Activated CD4-positive, alpha-beta T cell treated with anti-CD3 and anti-CD28 coated beads, Interleukin-10, Interleukin-2, amounts not matched to agents 100 ng/mL and 50 ng/mL, durations not matched to agents 16 hours and 8 hours (primary cell): ENCODE measurements at regions not wholly inside any gene's neighbourhood (a gene's known extent, or its start where the extent isn't known, plus 50 kb on each side); places are given as distances from the start of the nearest gene placed in this dataset.

Experiments used
- DNase-seq: peaks from one replicate; pipeline ENCODE4 v3.0.0-alpha.2; 2020

- DNase-seq, result no peak
These were observed 324.0 kb downstream of the RPS6KC1 start for GRCh38 chr1:213375002-213375401.

GRCh38 chr1:213376862-213377372 is 325.9 kb downstream of the RPS6KC1 start:
- DNase-seq, result no peak

DNA sequence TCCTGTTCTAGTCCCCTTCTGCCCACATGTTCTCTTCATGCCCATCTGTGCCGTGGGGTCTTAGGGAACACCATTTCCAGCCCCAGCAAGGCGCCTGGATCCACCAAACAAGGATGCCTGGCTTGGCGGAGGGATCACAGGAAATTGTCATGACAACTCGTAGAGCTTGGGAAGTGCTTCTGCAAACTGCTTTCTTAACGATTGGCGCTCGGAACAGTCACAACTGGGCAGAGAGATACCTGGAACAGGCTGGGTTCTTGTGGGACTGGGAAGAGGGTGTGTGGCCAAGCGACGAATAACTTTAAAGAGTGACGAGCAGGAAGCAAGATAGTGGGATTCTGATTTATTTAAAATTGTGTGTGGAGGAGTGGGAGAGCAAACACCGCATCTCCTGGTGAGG is 329.8 kb downstream of the RPS6KC1 start:
- DNase-seq, result no peak

DNA sequence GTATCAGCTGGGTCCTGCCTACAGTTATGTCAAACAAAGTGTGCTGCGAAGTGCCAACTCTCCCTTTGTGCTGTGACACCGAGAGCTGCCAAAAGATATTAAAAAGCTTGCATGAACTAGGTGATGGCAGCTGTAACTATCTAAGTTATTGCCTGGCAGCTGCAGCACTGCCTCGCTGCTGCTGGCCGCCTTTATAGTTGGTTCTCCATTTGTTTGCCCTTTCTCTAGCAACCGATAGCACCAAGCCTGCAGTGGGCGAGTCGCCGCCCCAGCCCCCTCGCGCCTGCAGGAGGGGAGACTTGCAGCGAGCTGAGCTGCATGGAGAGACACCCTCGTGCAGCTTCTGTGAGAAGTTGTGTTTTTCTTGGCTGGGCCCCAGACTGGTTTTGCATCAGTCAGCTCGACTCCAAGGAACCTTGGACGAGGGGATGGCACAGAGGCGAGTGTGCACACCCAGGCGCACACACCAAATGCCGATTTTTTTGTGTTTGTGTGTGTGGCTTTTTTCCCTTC is 330.6 kb downstream of the RPS6KC1 start:
- no peak for DNase-seq

DNA sequence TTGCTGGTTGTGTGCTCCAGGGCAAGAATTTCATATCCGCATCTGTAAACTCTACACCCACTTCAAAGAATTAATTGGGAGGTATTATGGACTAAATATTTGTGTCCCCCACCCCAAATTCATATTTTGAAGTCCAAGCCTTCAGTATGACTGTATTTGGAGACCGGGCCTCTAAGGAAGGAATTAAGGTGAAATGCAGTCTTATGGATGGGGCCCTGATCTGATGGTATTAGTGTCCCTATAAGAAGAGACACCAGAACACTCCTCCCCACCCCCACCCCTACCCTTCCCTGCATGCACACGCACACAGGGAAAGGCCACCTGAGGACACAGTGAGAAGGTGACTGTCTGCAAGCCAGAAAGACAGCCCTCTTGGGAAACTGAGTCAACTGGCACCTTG is 332.4 kb downstream of the RPS6KC1 start:
- no peak for DNase-seq

GRCh38 chr1:213385201-213385600 is 334.2 kb downstream of the RPS6KC1 start:
- no peak for DNase-seq

DNA sequence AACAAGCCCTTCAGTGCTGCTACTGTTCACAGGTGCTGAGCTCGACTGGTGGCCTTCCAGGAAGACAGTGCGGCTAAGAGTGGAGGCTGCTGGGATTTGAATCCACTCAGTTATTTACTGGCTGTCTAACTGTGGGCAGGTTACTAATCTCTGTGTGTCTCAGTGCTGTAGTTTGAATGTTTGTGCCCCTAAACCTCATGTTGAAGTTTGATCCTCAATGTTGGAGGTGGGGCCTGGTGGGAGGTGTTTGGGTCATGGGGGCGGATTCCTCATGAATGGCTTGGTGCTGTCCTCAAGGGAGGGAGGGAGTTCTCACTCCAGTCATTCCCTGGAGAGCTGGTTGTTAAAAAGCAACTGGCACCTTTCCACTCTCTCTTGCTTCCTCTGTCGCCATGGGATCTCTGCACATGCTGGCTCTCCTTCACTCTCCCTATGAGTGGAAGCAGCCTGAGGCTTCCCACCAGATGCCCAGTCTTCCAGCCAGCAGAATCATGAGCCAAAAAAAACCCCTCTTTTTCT is 334.8 kb downstream of the RPS6KC1 start:
- DNase-seq, result no peak

GRCh38 chr1:213387380-213388015 is 336.5 kb downstream of the RPS6KC1 start:
- no peak for DNase-seq

DNA sequence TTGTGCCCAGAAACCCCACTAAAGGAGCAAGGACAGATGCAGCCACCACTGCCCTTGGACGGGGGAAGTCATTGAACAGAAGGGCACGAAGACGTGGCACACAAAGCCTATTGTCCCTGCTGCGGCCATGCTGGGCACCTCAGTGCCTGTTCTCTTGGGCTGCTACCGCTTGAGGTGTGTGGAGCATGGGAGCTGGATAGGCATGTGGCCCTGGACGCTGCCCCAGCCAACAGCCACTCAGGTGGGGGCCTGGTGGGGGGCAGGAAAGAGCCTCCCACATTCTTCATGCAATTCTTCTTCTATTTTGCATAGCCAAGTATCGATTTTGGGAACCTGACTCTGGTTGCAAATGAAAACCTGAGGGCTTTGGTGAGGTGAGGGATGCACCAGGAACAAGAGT is 337.2 kb downstream of the RPS6KC1 start:
- DNase-seq, result no peak

DNA sequence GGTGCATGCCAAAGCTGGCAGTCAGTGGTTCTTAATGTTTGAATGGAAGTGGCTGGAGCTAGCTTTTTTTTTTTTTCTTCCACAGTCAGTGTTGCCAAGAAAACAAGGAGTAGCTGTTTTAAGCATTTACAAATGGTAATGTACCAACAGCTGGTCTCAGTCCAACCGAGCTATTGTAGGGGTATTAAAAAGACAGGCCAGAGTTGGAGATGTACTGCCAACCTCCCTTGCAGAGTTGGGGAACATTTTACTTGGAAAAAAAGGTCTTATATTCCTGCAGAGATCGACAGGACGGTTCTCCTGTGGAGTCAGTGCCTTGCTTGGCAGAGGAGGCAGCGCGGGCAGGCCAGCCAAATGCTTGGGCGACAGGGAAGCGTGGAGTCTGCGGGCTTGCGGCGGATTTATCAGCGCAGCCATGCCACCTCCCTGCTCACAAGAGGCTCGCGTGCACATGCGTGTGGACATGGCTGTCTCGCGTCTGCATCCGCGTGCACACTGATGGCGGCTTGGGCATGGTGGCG is 338.1 kb downstream of the RPS6KC1 start:
- DNase-seq, result no peak

- no peak for DNase-seq
These were observed 340.4 kb downstream of the RPS6KC1 start for GRCh38 chr1:213391445-213391844.

- no peak for DNase-seq
These were observed 342.8 kb downstream of the RPS6KC1 start for GRCh38 chr1:213393860-213394259.

GRCh38 chr1:213394837-213395236 is 343.8 kb downstream of the RPS6KC1 start:
- DNase-seq, result no peak

- DNase-seq, result no peak
These were observed 346.6 kb downstream of the RPS6KC1 start for GRCh38 chr1:213397638-213398037.

DNA sequence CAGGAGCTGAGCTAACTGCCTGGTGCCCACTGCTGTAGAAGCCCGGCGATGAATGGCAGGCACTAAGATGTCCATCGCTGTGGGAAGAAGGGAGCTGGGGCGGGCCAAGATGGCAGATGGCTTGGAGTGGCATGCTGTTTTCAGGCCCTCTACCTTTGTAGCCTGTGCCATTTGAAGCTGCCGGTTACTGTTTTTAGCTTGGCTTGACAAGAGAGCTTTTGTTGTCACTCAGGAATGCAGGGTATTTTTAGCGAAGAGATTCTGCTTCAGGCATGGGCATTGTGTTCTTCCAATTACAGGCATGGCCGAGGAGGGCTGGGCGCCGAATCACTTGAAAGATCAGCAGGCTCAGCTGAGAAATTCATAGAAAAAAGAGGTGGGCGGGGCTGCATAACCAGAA is 348.7 kb downstream of the RPS6KC1 start:
- no peak for DNase-seq

DNA sequence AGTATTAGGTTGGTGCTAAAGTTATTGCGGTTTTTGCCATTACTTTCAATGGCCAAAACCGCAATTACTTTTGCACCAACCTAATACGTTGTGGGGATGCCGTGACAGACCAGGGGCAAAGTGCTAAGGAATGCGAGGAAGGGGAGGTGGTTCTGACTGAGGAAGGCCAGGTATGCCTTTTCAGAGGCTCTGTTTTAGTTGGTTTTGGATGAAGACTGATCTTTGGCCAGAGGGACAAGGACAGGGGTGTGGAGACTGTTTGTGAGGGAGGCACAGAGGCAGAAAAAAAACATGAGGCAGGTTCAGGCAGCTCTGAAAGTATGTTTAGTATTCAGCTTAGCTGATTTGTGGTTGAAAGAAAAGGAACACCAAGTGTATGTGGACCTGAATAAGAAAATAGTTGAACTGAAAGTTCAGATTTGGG is 358.2 kb downstream of the RPS6KC1 start:
- no peak for DNase-seq

GRCh38 chr1:213409971-213410370 is 358.9 kb downstream of the RPS6KC1 start:
- no peak for DNase-seq

DNA sequence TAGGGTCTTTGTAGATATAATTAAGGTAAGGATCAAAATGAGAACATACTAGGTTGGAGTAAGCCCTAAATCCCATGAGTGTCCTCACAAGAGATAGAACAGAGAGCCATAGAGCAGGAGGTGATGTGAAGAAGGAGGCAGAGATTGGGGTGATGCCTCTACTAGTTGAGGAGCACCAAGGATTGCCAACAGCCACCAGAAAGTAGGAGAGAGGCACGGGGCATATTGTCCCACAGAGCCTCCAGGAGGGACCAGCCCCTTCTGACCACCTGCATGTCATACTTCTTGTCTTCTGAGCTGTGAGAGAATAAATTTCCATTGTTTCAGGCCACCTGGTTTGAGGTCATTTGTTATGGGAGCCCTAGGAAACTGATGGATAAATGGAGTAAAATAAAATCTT is 363.3 kb downstream of the RPS6KC1 start:
- no peak for DNase-seq

DNA sequence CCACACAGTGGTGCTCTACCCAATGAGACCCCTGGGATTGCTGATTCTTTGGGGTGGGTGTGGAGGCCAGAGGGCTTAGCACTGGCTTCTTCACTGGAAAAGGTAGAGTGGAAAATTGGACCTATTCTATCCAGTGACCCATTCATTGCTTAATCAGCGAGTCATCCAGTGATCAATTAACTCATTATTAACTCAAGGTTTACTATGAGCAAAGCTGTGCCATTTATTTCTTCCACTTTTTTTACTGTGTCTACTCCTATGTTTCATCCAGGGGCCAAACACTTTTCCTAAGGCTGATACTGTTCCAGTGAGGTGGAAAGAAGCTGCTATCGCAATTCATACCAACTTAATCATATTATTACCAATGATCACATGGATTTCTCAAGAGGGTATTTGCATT is 363.9 kb downstream of the RPS6KC1 start:
- DNase-seq, result no peak

DNA sequence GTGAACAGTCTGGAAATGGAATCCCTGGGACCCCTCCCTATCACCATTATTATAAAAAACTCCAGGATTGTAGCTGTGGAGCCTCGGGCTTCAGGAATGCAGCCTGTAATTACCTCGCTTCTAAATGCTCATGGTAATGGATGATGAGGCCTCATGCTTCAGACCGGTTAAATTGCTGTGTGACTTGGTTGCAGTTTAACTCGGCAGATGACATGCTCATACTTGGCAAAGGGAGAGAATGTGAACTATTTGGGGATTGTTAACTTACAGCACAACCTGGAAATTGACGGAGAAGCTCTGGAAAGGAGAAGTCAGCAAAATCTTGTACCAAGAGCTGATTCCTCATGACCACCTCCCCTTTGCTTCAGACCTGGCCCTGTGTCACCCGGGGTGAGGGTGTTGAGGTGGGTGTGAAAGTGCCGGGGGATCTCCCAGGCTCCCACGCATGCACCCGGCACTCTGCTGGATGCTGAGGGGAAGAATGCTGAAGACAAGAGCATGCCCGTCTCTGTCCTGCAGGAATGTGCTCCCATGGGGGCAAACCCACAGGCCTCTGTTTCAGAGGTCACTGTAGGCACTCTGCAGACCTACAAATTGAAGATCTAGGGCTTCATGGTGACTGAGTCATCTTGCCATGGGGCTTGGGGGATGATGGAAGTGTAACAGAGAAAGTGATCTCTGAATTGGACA is 364.8 kb downstream of the RPS6KC1 start:
- no peak for DNase-seq

- DNase-seq, result no peak
These were observed 365.6 kb downstream of the RPS6KC1 start for GRCh38 chr1:213416461-213417224.

DNA sequence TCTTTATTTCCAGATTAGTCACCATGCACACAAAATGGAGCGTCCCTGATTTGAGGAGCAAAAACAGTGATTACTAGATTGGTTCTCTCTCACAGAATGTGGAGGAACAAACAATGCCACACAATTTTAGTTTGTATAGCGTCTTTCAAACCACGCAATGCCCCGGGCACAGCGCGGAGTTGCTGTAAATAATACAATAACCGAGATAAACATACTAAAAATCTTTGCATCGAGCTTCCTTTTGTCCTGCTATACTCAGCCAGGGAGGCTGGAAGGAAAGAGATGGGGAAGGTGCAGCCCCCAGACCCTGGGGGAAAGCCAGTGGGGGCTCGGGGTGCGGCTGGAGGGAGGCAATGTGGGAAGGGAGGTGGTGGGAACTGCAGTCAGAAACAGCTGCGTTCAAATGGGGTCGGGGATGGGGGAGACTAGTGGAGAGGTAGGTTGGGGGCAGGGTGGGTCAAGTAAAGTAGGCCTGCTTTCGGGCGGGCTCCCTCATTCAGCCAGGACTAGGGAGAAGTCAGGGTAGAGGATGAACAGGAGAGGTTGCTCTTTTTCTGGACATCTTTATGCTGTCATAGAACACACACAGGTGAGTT is 366.3 kb downstream of the RPS6KC1 start:
- no peak for DNase-seq

GRCh38 chr1:213417846-213418245 is 366.8 kb downstream of the RPS6KC1 start:
- DNase-seq, result no peak
